ENCODE measurements at regions not wholly inside any gene's neighbourhood (a gene's known extent, or its start where the extent isn't known, plus 50 kb on each side); places are given as distances from the start of the nearest gene placed in this dataset.

DNA sequence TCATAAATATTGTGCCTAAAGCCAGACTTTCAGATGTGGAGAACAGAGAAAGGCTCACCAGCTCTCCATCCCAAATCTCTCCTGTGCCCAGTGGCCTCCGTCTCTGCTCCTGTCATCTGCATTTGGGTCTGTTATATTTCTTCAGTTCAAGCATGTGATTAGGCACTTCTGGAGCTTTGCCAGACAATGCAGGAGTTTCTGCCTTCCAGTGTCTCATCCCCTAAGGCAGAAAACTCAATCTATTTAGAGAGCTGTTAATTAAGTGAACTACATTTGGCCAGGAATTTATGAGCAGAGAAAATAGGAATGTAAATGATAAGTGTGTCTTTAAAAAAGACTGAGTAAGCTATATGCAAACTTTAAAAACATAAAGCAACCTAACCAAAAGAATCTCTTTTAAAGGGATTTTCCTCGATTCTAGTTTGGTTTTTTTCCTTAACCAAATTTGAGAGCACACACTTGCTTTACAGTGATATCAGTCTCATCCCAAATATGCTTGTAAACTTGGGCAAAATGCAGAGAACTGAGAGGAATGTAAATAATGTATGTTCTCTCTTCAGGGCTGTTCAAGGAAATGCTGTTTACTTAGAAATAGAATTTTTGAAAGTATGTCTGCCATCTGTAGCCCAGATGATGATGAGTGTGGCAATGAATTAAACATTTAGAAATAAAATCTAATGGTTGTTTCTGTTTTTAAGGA lies 113.9 kb downstream of the ELOVL4 start:
- TF ChIP-seq, protein P1, sequence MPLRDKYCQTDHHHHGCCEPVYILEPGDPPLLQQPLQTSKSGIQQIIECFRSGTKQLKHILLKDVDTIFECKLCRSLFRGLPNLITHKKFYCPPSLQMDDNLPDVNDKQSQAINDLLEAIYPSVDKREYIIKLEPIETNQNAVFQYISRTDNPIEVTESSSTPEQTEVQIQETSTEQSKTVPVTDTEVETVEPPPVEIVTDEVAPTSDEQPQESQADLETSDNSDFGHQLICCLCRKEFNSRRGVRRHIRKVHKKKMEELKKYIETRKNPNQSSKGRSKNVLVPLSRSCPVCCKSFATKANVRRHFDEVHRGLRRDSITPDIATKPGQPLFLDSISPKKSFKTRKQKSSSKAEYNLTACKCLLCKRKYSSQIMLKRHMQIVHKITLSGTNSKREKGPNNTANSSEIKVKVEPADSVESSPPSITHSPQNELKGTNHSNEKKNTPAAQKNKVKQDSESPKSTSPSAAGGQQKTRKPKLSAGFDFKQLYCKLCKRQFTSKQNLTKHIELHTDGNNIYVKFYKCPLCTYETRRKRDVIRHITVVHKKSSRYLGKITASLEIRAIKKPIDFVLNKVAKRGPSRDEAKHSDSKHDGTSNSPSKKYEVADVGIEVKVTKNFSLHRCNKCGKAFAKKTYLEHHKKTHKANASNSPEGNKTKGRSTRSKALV (CRISPR knock-in tag; IDR thresholded peaks at IDR 0.05) = no peak
- no peak for TF ChIP-seq HOXA9 (CRISPR knock-in tag; IDR thresholded peaks at IDR 0.05; ENCODE audit: borderline replicate concordance)
- no peak for TF ChIP-seq EP300 (IDR thresholded peaks at IDR 0.05; ENCODE audit: low read depth in 2 of 2, low read length in 2 of 2)
- no peak for TF ChIP-seq EP300 (CRISPR knock-in tag; IDR thresholded peaks at IDR 0.05; ENCODE audit: borderline replicate concordance)
- TF ChIP-seq MXI1 (IDR thresholded peaks at IDR 0.05; ENCODE audit: borderline replicate concordance, low read depth, low read length) = no peak
- TF ChIP-seq RFX1 (IDR thresholded peaks at IDR 0.05) = no peak
- TF ChIP-seq BHLHE40 (IDR thresholded peaks at IDR 0.05; ENCODE audit: low read length) = no peak
- TF ChIP-seq, protein P2, sequence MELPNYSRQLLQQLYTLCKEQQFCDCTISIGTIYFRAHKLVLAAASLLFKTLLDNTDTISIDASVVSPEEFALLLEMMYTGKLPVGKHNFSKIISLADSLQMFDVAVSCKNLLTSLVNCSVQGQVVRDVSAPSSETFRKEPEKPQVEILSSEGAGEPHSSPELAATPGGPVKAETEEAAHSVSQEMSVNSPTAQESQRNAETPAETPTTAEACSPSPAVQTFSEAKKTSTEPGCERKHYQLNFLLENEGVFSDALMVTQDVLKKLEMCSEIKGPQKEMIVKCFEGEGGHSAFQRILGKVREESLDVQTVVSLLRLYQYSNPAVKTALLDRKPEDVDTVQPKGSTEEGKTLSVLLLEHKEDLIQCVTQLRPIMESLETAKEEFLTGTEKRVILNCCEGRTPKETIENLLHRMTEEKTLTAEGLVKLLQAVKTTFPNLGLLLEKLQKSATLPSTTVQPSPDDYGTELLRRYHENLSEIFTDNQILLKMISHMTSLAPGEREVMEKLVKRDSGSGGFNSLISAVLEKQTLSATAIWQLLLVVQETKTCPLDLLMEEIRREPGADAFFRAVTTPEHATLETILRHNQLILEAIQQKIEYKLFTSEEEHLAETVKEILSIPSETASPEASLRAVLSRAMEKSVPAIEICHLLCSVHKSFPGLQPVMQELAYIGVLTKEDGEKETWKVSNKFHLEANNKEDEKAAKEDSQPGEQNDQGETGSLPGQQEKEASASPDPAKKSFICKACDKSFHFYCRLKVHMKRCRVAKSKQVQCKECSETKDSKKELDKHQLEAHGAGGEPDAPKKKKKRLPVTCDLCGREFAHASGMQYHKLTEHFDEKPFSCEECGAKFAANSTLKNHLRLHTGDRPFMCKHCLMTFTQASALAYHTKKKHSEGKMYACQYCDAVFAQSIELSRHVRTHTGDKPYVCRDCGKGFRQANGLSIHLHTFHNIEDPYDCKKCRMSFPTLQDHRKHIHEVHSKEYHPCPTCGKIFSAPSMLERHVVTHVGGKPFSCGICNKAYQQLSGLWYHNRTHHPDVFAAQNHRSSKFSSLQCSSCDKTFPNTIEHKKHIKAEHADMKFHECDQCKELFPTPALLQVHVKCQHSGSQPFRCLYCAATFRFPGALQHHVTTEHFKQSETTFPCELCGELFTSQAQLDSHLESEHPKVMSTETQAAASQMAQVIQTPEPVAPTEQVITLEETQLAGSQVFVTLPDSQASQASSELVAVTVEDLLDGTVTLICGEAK (IDR thresholded peaks at IDR 0.05) = no peak
- TF ChIP-seq, protein P2 (CRISPR knock-in tag; IDR thresholded peaks at IDR 0.05) = no peak
- TF ChIP-seq NFIC (IDR thresholded peaks at IDR 0.05; ENCODE audit: low read length) = no peak
- no peak for TF ChIP-seq MIXL1 (CRISPR knock-in tag; IDR thresholded peaks at IDR 0.05)
- no peak for TF ChIP-seq CREB1 (IDR thresholded peaks at IDR 0.05)
- no peak for TF ChIP-seq CREB1 (CRISPR knock-in tag; IDR thresholded peaks at IDR 0.05)
- TF ChIP-seq YEATS2 (CRISPR knock-in tag; IDR thresholded peaks at IDR 0.05; ENCODE audit: borderline replicate concordance) = no peak
- no peak for TF ChIP-seq ZNF224 (CRISPR knock-in tag; IDR thresholded peaks at IDR 0.05)
- no peak for TF ChIP-seq RAD21 (CRISPR knock-in tag; IDR thresholded peaks at IDR 0.05)

Data from HepG2 (cell line).